OCI-LY3 (cell line): ENCODE measurements at regions not wholly inside any gene's neighbourhood (a gene's known extent, or its start where the extent isn't known, plus 50 kb on each side); places are given as distances from the start of the nearest gene placed in this dataset.

Experiments
- CTCF ChIP-seq: fragments of 200-600, 300-600 bp; sonication (generic); IDR thresholded peaks from 2 replicates; pipeline ENCODE4 v1.5.1; 2014; ENCODE audit warnings: antibody characterized with exemption, low read length, low read depth
- EZH2phosphoT487 ChIP-seq: fragments of 200-600 bp; shearing (Covaris generic); IDR thresholded peaks from 2 replicates; pipeline ENCODE4 v1.6.1; 2018; ENCODE audit warnings: antibody characterized with exemption, mixed run types, low read depth

DNA sequence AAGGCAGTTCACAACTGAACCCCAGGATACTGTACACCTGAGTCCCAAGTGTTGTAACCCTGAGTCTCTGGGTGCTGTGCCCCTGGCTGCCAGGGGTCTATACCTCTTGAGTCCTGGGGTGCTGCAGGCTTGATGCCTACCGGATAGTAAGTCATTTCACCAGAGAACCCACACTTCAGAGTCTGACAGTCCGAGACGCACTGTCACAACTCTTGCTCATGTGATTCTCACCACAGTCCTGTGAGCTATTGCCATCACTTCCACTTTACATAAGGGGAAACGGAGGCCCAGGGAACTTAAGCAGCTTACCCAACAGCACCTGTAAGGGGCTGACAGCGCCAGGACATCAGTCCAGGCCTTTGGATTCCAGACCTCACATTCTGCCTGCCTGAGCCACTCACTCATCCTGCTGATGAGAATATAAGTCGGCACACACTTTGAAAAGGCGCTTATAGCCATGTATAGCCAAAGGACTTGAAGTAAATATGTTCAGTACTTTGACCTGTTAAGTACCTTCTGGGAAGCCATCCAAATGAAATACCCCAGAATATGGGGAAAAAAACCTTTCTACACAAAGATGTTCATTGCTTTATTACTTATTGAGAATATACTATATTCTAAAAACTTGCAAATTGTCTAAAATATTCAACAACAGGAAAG, 180.7 kb upstream of the ID2 start:
- TF ChIP-seq CTCF (no peak), EZH2phosphoT487 (no peak)
